ENCODE measurements at regions not wholly inside any gene's neighbourhood (a gene's known extent, or its start where the extent isn't known, plus 50 kb on each side); places are given as distances from the start of the nearest gene placed in this dataset.

DNA sequence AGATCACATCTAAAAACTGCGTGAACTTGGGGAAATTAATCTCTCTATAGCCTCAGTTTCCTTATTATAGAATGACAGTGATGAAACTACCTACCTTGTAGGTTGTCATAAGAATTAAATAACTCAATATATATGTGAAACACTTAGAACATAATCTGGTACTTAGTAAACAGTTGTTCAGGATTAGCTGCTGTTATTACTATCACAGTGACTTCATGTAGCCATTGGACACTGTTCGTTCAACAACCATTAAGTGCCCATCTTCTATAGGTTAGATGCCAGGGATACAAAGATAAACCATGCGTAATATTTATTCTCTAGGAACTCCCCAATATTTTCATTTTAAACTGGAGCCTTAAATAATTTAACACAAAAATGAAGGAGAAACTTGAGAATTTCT lies 329.0 kb upstream of the PROK2 start:
- POLR2A ChIA-PET (ENCODE audit: unreplicated experiment): no interaction called here
- Histone ChIP-seq H3K9me3 (ENCODE audit: insufficient read depth, low read depth) (no peaks in the 10 kb centered on the region), H3K4me1 (replicated peaks; ENCODE audit: insufficient read depth) (no peaks in the 10 kb centered on the region), H3K79me2 (ENCODE audit: low read depth) (no peaks in the 10 kb centered on the region), H3K9me2 (ENCODE audit: insufficient read depth) (no peaks in the 10 kb centered on the region), H3K36me3 (ENCODE audit: low read depth) (no peaks in the 10 kb centered on the region), H3K27me3 (ENCODE audit: insufficient read depth, low read depth) (no peaks in the 10 kb centered on the region), H3K4me3 (no peak overlapping the region), H3K27ac (no peak overlapping the region), H3F3A (ENCODE audit: insufficient read depth, low read depth) (no peaks in the 10 kb centered on the region), H2AFZ (no peak overlapping the region), H4K20me1 (ENCODE audit: insufficient read depth) (no peaks in the 10 kb centered on the region), H3K4me2 (no peak overlapping the region)
- BruUV-seq (replicated peaks): no TSS peak
- DNase-seq: no peak
- CTCF ChIA-PET: no interaction called here
- intact Hi-C loops (cut with micrococcal nuclease; ENCODE audit: unreplicated experiment): no loop called here
- TF ChIP-seq, protein P1, sequence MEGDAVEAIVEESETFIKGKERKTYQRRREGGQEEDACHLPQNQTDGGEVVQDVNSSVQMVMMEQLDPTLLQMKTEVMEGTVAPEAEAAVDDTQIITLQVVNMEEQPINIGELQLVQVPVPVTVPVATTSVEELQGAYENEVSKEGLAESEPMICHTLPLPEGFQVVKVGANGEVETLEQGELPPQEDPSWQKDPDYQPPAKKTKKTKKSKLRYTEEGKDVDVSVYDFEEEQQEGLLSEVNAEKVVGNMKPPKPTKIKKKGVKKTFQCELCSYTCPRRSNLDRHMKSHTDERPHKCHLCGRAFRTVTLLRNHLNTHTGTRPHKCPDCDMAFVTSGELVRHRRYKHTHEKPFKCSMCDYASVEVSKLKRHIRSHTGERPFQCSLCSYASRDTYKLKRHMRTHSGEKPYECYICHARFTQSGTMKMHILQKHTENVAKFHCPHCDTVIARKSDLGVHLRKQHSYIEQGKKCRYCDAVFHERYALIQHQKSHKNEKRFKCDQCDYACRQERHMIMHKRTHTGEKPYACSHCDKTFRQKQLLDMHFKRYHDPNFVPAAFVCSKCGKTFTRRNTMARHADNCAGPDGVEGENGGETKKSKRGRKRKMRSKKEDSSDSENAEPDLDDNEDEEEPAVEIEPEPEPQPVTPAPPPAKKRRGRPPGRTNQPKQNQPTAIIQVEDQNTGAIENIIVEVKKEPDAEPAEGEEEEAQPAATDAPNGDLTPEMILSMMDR (conservative IDR thresholded peaks at IDR 0.05): no peak
- no peak for TF ChIP-seq EZH2 (IDR thresholded peaks at IDR 0.05; ENCODE audit: low read depth)

DNA sequence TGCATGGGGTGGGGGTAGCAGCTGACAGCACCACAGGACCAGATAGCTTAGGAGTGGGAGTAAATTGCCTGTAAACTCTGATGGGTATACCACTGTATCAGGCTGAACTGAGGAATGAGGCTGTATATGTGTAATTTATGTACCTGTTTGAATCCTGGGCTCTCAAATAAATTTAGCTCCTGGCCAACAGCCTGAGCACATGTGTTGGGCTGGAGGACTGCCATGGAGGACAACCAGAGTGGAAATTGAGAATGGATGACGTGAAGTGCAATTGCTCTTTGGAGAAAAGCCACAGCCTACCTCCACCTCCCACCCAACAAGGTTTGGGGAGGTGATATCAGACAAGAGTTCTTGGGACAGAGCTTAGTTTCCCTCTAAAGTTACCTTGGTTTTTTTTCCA lies 328.6 kb upstream of the PROK2 start:
- no peaks in the 10 kb centered on the region for H3K27me3 ChIP-seq (ENCODE audit: insufficient read depth, low read depth)
- no peaks in the 10 kb centered on the region for H4K20me1 ChIP-seq (ENCODE audit: insufficient read depth)
- H3K27ac ChIP-seq: no peak overlapping the region
- no peak overlapping the region for H2AFZ ChIP-seq
- H3K9me3 ChIP-seq (ENCODE audit: insufficient read depth, low read depth): no peaks in the 10 kb centered on the region
- TF ChIP-seq, protein P1 (conservative IDR thresholded peaks at IDR 0.05): no peak
- TF ChIP-seq EZH2 (IDR thresholded peaks at IDR 0.05; ENCODE audit: low read depth): no peak
- no peaks in the 10 kb centered on the region for H3K9me2 ChIP-seq (ENCODE audit: insufficient read depth)
- BruUV-seq (replicated peaks): no TSS peak
- H3F3A ChIP-seq (ENCODE audit: insufficient read depth, low read depth): no peaks in the 10 kb centered on the region
- H3K4me1 ChIP-seq (replicated peaks; ENCODE audit: insufficient read depth): no peaks in the 10 kb centered on the region
- POLR2A ChIA-PET (ENCODE audit: unreplicated experiment): no interaction called here
- CTCF ChIA-PET: no interaction called here
- no peak overlapping the region for H3K4me3 ChIP-seq
- H3K4me2 ChIP-seq: no peak overlapping the region
- H3K36me3 ChIP-seq (ENCODE audit: low read depth): no peaks in the 10 kb centered on the region
- H3K79me2 ChIP-seq (ENCODE audit: low read depth): no peaks in the 10 kb centered on the region
- no peak for DNase-seq
- intact Hi-C loops (cut with micrococcal nuclease; ENCODE audit: unreplicated experiment): no loop called here

DNA sequence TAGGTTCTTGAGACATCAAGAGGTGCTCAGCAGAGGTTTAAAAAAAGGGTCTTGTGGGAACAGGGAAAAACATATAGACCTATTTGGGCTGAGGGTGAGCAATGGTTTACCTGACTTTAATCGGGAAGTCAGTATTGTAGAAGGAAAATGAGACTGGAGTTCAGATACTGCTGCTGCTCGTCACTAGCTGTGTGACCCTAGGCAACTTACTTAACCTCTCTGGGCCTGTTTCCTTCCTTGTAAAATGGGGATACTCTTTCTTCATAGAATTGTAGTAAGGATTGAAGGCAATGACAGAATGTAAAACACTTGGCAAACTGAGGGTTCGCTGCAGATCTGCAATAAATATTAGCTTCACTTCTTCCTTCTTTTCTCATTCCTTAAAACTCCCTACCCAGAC lies 327.5 kb upstream of the PROK2 start:
- Histone ChIP-seq H3K27me3 (ENCODE audit: insufficient read depth, low read depth) (no peaks in the 10 kb centered on the region), H4K20me1 (ENCODE audit: insufficient read depth) (no peaks in the 10 kb centered on the region), H3F3A (ENCODE audit: insufficient read depth, low read depth) (no peaks in the 10 kb centered on the region), H3K9me3 (ENCODE audit: insufficient read depth, low read depth) (no peaks in the 10 kb centered on the region), H3K27ac (no peak overlapping the region), H3K9me2 (ENCODE audit: insufficient read depth) (no peaks in the 10 kb centered on the region), H3K4me1 (replicated peaks; ENCODE audit: insufficient read depth) (no peaks in the 10 kb centered on the region), H3K79me2 (ENCODE audit: low read depth) (no peaks in the 10 kb centered on the region), H3K36me3 (ENCODE audit: low read depth) (no peaks in the 10 kb centered on the region), H2AFZ (no peak overlapping the region), H3K4me2 (no peak overlapping the region), H3K4me3 (no peak overlapping the region)
- no TSS peak for BruUV-seq (replicated peaks)
- intact Hi-C loops (cut with micrococcal nuclease; ENCODE audit: unreplicated experiment): no loop called here
- TF ChIP-seq EZH2 (IDR thresholded peaks at IDR 0.05; ENCODE audit: low read depth): no peak
- TF ChIP-seq, protein P1 (conservative IDR thresholded peaks at IDR 0.05): no peak
- no peak for DNase-seq
- CTCF ChIA-PET: no interaction called here
- POLR2A ChIA-PET (ENCODE audit: unreplicated experiment): no interaction called here
